GM19467 (cell line): ENCODE measurements at regions not wholly inside any gene's neighbourhood (a gene's known extent, or its start where the extent isn't known, plus 50 kb on each side); places are given as distances from the start of the nearest gene placed in this dataset.
"Not testable (repeated sequence)": the region's sequence is repeated elsewhere in the genome, so short reads cannot be mapped to it uniquely, and the experiment has no call there.

Experiments used
- ATAC-seq: cut with Tn5 transposase; IDR thresholded peaks from one replicate; pipeline ENCODE4 v1.9.1; 2021; ENCODE audit warnings: mild to moderate bottlenecking, moderate library complexity; ENCODE audit not compliant: unreplicated experiment

GRCh38 chr5:104050436-104050835 lies 487.8 kb upstream of the NUDT12 start:
- ATAC-seq, result no peak

GRCh38 chr5:104049752-104050151 lies 487.2 kb upstream of the NUDT12 start:
- ATAC-seq, result no peak

- ATAC-seq, result no peak
These were observed 485.6 kb upstream of the NUDT12 start for GRCh38 chr5:104048231-104048630.

- ATAC-seq, result no peak
These were observed 483.4 kb upstream of the NUDT12 start for GRCh38 chr5:104045987-104046386.

- ATAC-seq, result not testable (repeated sequence)
These were observed 477.3 kb upstream of the NUDT12 start for GRCh38 chr5:104039871-104040270.

GRCh38 chr5:104037136-104037535 lies 474.5 kb upstream of the NUDT12 start:
- not testable (repeated sequence) for ATAC-seq

- ATAC-seq, result not testable (repeated sequence)
These were observed 470.6 kb upstream of the NUDT12 start for GRCh38 chr5:104033186-104033585.

- no peak for ATAC-seq
These were observed 461.9 kb upstream of the NUDT12 start for GRCh38 chr5:104024538-104024937.

GRCh38 chr5:104023739-104024138 lies 461.1 kb upstream of the NUDT12 start:
- no peak for ATAC-seq

GRCh38 chr5:104019956-104020355 lies 457.4 kb upstream of the NUDT12 start:
- no peak for ATAC-seq

GRCh38 chr5:104018299-104018698 lies 455.7 kb upstream of the NUDT12 start:
- ATAC-seq, result no peak

GRCh38 chr5:104016646-104017045 lies 454.1 kb upstream of the NUDT12 start:
- no peak for ATAC-seq

GRCh38 chr5:104015765-104016164 lies 453.2 kb upstream of the NUDT12 start:
- ATAC-seq, result no peak

GRCh38 chr5:104002783-104003182 lies 440.2 kb upstream of the NUDT12 start:
- not testable (repeated sequence) for ATAC-seq

GRCh38 chr5:104001136-104001535 lies 438.5 kb upstream of the NUDT12 start:
- no peak for ATAC-seq

GRCh38 chr5:103993031-103993430 lies 430.4 kb upstream of the NUDT12 start:
- no peak for ATAC-seq

- ATAC-seq, result no peak
These were observed 427.5 kb upstream of the NUDT12 start for GRCh38 chr5:103990064-103990463.

- ATAC-seq, result no peak
These were observed 419.0 kb upstream of the NUDT12 start for GRCh38 chr5:103981592-103981991.

- ATAC-seq, result no peak
These were observed 411.1 kb upstream of the NUDT12 start for GRCh38 chr5:103973669-103974068.

- ATAC-seq, result not testable (repeated sequence)
These were observed 403.7 kb upstream of the NUDT12 start for GRCh38 chr5:103966295-103966694.

GRCh38 chr5:103962023-103962422 lies 399.4 kb upstream of the NUDT12 start:
- no peak for ATAC-seq

GRCh38 chr5:103953601-103954382 lies 391.2 kb upstream of the NUDT12 start:
- ATAC-seq, result no peak

- ATAC-seq, result no peak
These were observed 389.2 kb upstream of the NUDT12 start for GRCh38 chr5:103951776-103952175.
